ENCODE measurements at regions not wholly inside any gene's neighbourhood (a gene's known extent, or its start where the extent isn't known, plus 50 kb on each side); places are given as distances from the start of the nearest gene placed in this dataset.

- Histone ChIP-seq H3K27me3 (ENCODE audit: insufficient read depth, low read length) (no peaks in the 10 kb centered on the region), H3K36me3 (ENCODE audit: control insufficient read depth in 1 of 2, insufficient read depth in 2 of 2, low read length in 2 of 2) (no peaks in the 10 kb centered on the region), H3K9ac (ENCODE audit: low read length) (no peak overlapping the region), H3K27ac (ENCODE audit: low read depth, low read length) (no peak overlapping the region), H3K9me3 (ENCODE audit: control insufficient read depth in 1 of 2, insufficient read depth in 1 of 2, low read depth in 1 of 2, low read length in 2 of 2) (no peaks in the 10 kb centered on the region), H4K20me1 (ENCODE audit: insufficient read depth) (no peaks in the 10 kb centered on the region), H3K9me2 (ENCODE audit: insufficient read depth) (no peaks in the 10 kb centered on the region), H3K4me1 (ENCODE audit: control insufficient read depth in 1 of 2, insufficient read depth in 2 of 2, low read length in 2 of 2) (no peaks in the 10 kb centered on the region), H3K4me3 (replicated peaks in 1 of 2; ENCODE audit: low read depth in 1 of 2, low read length in 2 of 2) (no peak overlapping the region), H3K79me2 (ENCODE audit: insufficient read depth, low read length) (no peaks in the 10 kb centered on the region), H3K4me2 (ENCODE audit: low read length) (no peak overlapping the region), H2AFZ (ENCODE audit: low read depth, low read length, poor library complexity, severe bottlenecking) (peak overlapping the region; percentile 16)
- CTCF ChIA-PET: no interaction called here
- POLR2A ChIA-PET: no interaction called here
- intact Hi-C loops (cut with micrococcal nuclease): no loop called here
- BruUV-seq (replicated peaks): no TSS peak
- ATAC-seq (no peak), DNase-seq (ENCODE audit: low read depth, low spot score) (no peak)
- RAD21 ChIA-PET (ENCODE audit: low non-redundant PET in 1 of 2, low total read pairs in 2 of 2, uncharacterized antibody in 2 of 2, unreplicated experiment in 2 of 2): no interaction called here
- TF ChIP-seq SP1 (IDR thresholded peaks at IDR 0.05; ENCODE audit: low read depth): no peak
- TF ChIP-seq YY1 (IDR thresholded peaks at IDR 0.05; ENCODE audit: extremely low read depth, insufficient replicate concordance, low read depth, low read length): no peak
Measured at GRCh38 chr5:106106384-106106783, 1564.4 kb downstream of the EFNA5 start.

- H3K9me2 ChIP-seq (ENCODE audit: insufficient read depth): no peaks in the 10 kb centered on the region
- H4K20me1 ChIP-seq (ENCODE audit: insufficient read depth): no peaks in the 10 kb centered on the region
- H3K9ac ChIP-seq (ENCODE audit: low read length): no peak overlapping the region
- H3K36me3 ChIP-seq (ENCODE audit: control insufficient read depth in 1 of 2, insufficient read depth in 2 of 2, low read length in 2 of 2): no peaks in the 10 kb centered on the region
- H3K9me3 ChIP-seq (ENCODE audit: control insufficient read depth in 1 of 2, insufficient read depth in 1 of 2, low read depth in 1 of 2, low read length in 2 of 2): no peaks in the 10 kb centered on the region
- POLR2A ChIA-PET: no interaction called here
- no peaks in the 10 kb centered on the region for H3K4me1 ChIP-seq (ENCODE audit: control insufficient read depth in 1 of 2, insufficient read depth in 2 of 2, low read length in 2 of 2)
- no peak overlapping the region for H3K27ac ChIP-seq (ENCODE audit: low read depth, low read length)
- H3K27me3 ChIP-seq (ENCODE audit: insufficient read depth, low read length): no peaks in the 10 kb centered on the region
- no TSS peak for BruUV-seq (replicated peaks)
- RAD21 ChIA-PET (ENCODE audit: low non-redundant PET in 1 of 2, low total read pairs in 2 of 2, uncharacterized antibody in 2 of 2, unreplicated experiment in 2 of 2): no interaction called here
- H3K79me2 ChIP-seq (ENCODE audit: insufficient read depth, low read length): no peaks in the 10 kb centered on the region
- no peak overlapping the region for H2AFZ ChIP-seq (ENCODE audit: low read depth, low read length, poor library complexity, severe bottlenecking)
- ATAC-seq: no peak
- no peak overlapping the region for H3K4me2 ChIP-seq (ENCODE audit: low read length)
- CTCF ChIA-PET: no interaction called here
- intact Hi-C loops (cut with micrococcal nuclease): no loop called here
- no peak for DNase-seq (ENCODE audit: low read depth, low spot score)
- H3K4me3 ChIP-seq (replicated peaks in 1 of 2; ENCODE audit: low read depth in 1 of 2, low read length in 2 of 2): no peak overlapping the region
- TF ChIP-seq SRF (IDR thresholded peaks at IDR 0.05; ENCODE audit: low read depth): no peak
- TF ChIP-seq REST (IDR thresholded peaks at IDR 0.05; ENCODE audit: low read depth): no peak
- no peak for TF ChIP-seq EGR1 (IDR thresholded peaks at IDR 0.05; ENCODE audit: low read depth)
- no peak for TF ChIP-seq CEBPB (IDR thresholded peaks at IDR 0.05; ENCODE audit: low read depth)
- no peak for TF ChIP-seq CTCF (IDR thresholded peaks at IDR 0.05 in 2 of 3, conservative IDR thresholded peaks at IDR 0.05 in 1 of 3; ENCODE audit: borderline replicate concordance in 1 of 3, insufficient read depth in 1 of 3, low read depth in 2 of 3, low read length in 2 of 3)
- TF ChIP-seq ZFX (IDR thresholded peaks at IDR 0.05): no peak
- TF ChIP-seq POLR2A (IDR thresholded peaks at IDR 0.05; ENCODE audit: borderline replicate concordance, extremely low read depth, insufficient read depth, insufficient read length): no peak
- no peak for TF ChIP-seq EZH2 (IDR thresholded peaks at IDR 0.05)
- TF ChIP-seq JUND (IDR thresholded peaks at IDR 0.05): no peak
- TF ChIP-seq CBX3 (IDR thresholded peaks at IDR 0.05; ENCODE audit: low read depth): no peak
- no peak for TF ChIP-seq ZNF274 (IDR thresholded peaks at IDR 0.05; ENCODE audit: low read depth, low read length)
- no peak for TF ChIP-seq FOSL1 (IDR thresholded peaks at IDR 0.05; ENCODE audit: low read depth)
- no peak for TF ChIP-seq ELF1 (IDR thresholded peaks at IDR 0.05; ENCODE audit: borderline replicate concordance, low read depth)
- TF ChIP-seq EZH2phosphoT487 (IDR thresholded peaks at IDR 0.05; ENCODE audit: borderline replicate concordance): no peak
- TF ChIP-seq POLR2AphosphoS5 (IDR thresholded peaks at IDR 0.05; ENCODE audit: low read depth, low read length): no peak
Measured at GRCh38 chr5:106097340-106097739, 1573.4 kb downstream of the EFNA5 start.

Measured in HCT116 (cell line).